Islet precursor cell (in vitro differentiated cells): ENCODE measurements at regions not wholly inside any gene's neighbourhood (a gene's known extent, or its start where the extent isn't known, plus 50 kb on each side); places are given as distances from the start of the nearest gene placed in this dataset.
"Not testable (repeated sequence)": the region's sequence is repeated elsewhere in the genome, so short reads cannot be mapped to it uniquely, and the experiment has no call there.

Experiments used
- DNase-seq: peaks from one replicate; pipeline ENCODE4 v3.0.0-alpha.2; 2018

DNA sequence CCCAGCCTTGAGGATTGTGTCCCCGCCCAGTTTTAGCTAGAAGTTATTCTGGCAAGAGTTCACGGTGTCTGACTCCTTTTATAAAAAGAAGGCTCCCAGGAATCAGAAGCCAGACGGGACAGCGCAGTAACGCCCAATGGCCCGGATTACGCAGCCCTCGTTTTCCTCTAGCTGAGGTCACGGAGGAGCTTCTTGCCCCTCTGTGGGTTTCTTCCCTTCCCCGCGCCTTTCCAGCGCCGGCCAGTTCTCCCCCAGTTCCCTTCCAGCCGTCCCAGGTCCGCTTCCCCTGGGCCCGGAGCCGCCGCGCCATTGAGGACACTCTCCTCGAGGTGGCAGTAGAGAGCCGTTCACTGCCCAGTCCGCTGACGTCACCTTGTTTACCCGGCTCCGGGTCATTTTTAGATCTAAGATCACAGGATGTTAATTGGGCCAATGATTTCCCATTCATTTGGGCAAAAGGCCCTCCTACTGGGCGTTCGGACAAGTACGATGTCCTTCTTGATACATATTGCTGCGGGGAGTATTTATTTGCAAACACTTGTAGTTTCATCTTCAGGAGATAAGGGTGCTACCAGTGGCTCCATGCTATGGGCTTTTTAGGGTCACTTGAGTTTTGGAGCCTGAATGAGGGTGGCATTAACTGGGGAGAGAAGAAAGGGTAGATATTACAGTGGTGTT is 81.5 kb upstream of the PPM1B start:
- DNase-seq, result peak; percentile 89

DNA sequence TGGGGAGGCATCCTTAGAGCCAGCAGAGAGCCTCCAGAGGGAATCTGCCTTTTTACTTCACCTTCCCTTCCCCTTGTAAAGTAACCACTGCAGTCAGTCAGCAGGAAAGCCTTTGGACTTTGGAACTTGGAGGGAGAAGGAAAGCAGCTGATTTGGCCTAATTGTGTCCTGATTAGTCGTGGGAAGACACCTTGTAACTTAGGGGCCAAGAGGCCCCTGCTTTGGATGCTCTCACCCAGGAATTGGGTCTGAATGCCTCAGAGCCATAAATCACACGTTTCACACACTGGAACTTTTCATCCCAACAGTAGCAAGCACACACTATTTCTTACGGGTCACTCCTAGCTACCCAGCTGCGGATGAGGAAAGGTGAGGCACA is 81.0 kb upstream of the PPM1B start:
- peak; percentile 54 for DNase-seq

DNA sequence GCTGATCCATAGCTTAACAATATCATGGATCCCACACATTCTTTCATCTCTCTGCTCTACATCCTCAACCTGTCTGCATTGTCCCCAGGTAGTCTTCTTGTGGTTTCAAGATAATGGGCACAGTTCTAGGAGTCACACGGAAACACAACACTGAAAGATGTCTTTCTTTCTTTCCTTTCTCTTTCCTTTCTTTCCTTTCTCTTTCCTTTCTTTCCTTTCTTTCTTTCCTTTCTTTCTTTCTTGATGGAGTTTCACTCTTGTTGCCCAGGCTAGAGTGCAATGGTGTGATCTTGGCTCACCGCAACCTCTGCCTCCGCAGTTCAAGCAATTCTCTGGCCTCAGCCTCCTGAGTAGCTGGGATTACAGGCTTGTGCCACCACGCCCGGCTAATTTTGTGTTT is 76.2 kb upstream of the PPM1B start:
- DNase-seq, result not testable (repeated sequence)

GRCh38 chr2:44093970-44094369 is 74.7 kb upstream of the PPM1B start:
- DNase-seq, result no peak

GRCh38 chr2:44097322-44097907 is 71.3 kb upstream of the PPM1B start:
- no peak for DNase-seq

- no peak for DNase-seq
These were observed 70.6 kb upstream of the PPM1B start for GRCh38 chr2:44098050-44098449.

DNA sequence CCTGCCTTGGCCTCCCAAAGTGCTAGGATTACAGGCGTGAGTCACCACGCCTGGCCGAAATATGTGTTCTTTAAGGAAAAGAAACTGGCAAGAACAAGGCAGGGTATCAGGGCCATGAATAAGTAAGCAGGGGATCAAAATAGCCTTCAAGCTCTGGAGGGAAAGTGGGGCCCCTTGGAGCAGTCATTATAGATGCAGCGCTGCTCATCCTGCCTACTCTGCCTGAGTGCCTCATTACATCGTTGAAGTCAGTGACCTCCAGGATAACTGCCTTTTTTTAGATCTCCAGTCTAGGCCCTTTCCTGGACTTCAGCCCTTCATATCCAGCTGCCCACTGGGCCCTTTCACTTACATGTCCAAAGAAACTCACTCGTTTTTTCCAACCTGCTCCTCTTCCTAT is 69.8 kb upstream of the PPM1B start:
- DNase-seq, result no peak

DNA sequence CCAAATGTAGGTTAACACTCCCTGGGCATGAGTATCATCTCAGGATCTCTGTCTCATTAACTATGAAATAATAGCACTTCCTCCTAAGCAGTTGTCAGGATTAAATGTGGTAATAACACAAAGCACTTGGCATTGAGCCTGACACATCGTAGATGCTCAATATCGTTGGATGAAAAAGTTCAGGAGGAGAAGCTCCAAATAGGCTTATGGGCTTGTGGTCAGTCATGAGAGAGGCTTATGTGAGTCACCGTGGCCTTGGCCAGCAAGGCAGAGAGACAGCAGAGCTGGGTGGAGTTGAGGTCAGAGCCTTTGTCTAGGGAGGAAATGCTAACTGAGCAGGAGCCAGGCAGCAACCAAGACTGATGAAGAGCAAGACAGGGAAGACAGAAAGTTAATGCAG is 68.3 kb upstream of the PPM1B start:
- DNase-seq, result peak; percentile 66

DNA sequence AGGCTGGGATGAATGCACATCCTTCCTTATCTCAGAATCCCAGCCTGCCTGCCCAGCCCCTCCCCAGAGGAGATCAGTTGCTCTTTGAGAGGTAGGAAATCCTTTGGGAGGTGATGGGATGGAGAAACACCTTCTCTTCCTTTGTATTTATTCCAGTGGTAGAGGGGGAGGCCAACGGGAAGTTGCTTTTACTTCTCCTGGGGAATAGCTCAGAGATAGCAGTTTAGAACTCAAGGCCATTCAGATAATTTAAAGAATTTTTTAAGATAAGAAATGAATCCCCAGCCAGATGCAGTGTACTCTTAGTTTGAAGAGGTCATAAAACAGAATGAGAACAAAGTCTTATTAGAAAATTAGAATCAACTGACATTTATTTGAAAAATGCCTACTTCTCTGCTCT is 67.4 kb upstream of the PPM1B start:
- no peak for DNase-seq

- no peak for DNase-seq
These were observed 65.7 kb upstream of the PPM1B start for GRCh38 chr2:44102790-44103562.

- no peak for DNase-seq
These were observed 65.0 kb upstream of the PPM1B start for GRCh38 chr2:44103639-44104038.

DNA sequence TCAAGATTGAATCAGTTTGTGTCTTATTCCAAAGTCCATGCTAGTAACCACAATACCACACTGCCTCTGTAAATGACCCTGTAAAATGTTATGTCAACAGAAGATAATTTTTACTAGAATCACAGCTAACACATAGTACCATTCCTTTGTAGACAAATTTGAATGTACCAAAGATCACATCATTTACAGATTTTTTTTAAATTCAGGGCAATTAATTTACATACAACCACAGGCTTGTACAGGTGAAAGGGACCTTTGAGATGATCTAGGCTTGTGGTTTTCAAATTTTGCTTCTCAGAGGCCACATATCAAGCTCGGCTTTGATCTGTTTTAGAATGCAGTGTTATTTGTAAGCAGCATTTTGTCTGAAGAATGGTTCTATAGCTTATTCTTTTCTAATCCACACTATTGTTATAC is 63.8 kb upstream of the PPM1B start:
- no peak for DNase-seq

DNA sequence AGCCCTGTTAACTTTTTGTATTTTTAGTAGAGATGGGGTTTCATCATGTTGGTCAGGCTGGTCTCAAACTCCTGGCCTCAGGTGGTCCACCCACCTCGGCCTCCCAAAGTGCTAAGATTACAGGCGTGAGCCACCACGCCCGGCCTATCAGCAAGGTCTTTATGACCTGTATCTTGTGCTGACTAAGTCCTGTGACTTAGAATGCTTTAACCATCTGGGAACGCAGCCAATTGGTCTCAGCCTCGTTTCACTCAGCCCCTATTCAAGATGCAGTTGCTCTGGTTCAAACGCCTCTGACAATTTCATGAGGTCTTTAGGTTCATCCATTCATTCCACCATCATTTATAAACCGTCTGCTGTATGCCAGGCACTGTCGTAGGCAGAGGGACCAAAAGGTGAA is 62.2 kb upstream of the PPM1B start:
- not testable (repeated sequence) for DNase-seq

- no peak for DNase-seq
These were observed 61.5 kb upstream of the PPM1B start for GRCh38 chr2:44107086-44107740.

- no peak for DNase-seq
These were observed 60.7 kb upstream of the PPM1B start for GRCh38 chr2:44107974-44108373.

DNA sequence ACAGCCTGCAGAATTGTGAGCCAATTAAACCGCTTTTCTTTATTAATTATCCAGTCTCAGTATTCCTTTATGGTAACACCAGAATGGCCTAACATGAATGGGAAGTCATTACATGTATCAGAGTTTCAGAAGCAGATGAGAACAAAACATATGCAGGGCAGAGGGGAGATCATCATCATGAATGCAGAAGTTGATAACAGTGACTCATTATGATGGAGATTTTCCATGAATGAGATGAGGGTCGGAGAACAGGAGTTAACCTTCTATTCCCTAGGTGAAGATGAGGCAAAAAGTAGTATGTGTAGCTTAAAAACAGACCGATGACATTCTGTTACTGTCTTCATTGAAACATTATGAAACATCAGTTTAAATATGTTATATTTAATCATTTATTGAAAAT is 59.5 kb upstream of the PPM1B start:
- DNase-seq, result no peak

DNA sequence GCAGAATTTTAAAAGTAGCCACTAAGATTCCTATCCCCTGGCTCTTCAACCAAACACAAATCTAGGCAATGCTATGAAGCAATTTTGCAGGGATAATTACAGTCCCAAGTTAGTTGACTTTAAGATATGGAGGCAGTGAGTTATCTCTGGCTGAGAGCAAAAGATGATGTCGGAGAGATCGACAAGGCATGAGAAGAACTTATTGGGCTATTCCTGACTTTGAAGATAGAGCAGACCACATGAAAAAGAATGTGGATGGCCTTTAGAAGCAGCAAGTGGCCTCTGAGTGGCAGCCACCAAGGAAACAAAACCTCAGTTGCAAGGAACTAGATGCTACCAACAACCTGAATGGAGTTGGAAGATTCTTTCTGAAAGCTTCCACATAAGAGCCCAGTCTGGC is 58.2 kb upstream of the PPM1B start:
- no peak for DNase-seq

- DNase-seq, result no peak
These were observed 56.6 kb upstream of the PPM1B start for GRCh38 chr2:44112096-44112495.

DNA sequence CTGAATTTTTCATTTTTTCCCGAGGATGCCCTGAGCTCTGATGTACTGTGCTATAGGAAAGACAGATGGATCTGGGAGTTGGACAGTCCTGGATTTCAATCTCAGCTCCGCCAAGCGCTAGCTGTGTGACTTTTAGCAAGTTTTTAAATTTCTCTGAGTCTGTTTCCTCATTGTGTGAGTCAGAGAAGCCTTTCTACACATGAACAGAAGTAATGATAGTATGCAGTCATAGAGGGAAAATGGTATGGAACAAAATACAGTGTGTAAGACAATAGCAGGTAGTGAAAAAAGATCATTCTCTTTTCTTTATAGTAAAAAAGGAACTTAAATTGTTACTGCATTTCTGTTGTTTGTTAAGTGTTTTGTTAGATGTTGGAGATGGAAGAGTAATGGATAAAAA is 52.4 kb upstream of the PPM1B start:
- no peak for DNase-seq

GRCh38 chr2:44118257-44118656 is 50.4 kb upstream of the PPM1B start:
- no peak for DNase-seq
